RWPE2 (cell line): ENCODE measurements at regions not wholly inside any gene's neighbourhood (a gene's known extent, or its start where the extent isn't known, plus 50 kb on each side); places are given as distances from the start of the nearest gene placed in this dataset.

Experiments
- ATAC-seq: fragments of 200-7000 bp; cut with Tn5 transposase; 3 replicates; pipeline ENCODE4 v1.9.1; 2021; ENCODE audit warnings: low read depth
- DNase-seq: peaks from one replicate; pipeline ENCODE4 v3.0.0-alpha.2; 2020; ENCODE audit warnings: low spot score
- H3K27ac ChIP-seq: fragments of 450-650 bp; 2 replicates; pipeline ENCODE4 v1.5.1; 2017; ENCODE audit warnings: mild to moderate bottlenecking; ENCODE audit not compliant: poor library complexity, severe bottlenecking
- H3K27me3 ChIP-seq: fragments of 250-450 bp; sonication (Bioruptor Pico); 2 replicates; pipeline ENCODE4 v1.5.1; 2021; ENCODE audit warnings: mild to moderate bottlenecking, moderate library complexity; ENCODE audit not compliant: insufficient read depth, poor library complexity, severe bottlenecking
- H3K36me3 ChIP-seq: fragments of 250-450 bp; sonication (Bioruptor Pico); 2 replicates; pipeline ENCODE4 v1.5.1; 2020; ENCODE audit warnings: low read depth, mild to moderate bottlenecking, moderate library complexity
- H3K4me1 ChIP-seq: fragments of 250-450 bp; sonication (Bioruptor Pico); 2 replicates; pipeline ENCODE4 v1.5.1; 2021; ENCODE audit warnings: mild to moderate bottlenecking, moderate library complexity; ENCODE audit not compliant: insufficient read depth, poor library complexity, severe bottlenecking
- H3K4me3 ChIP-seq: fragments of 250-450 bp; sonication (Bioruptor Pico); 2 replicates; pipeline ENCODE4 v1.5.1; 2021; ENCODE audit warnings: mild to moderate bottlenecking, moderate library complexity; ENCODE audit not compliant: severe bottlenecking
- H3K9me3 ChIP-seq: fragments of 250-450 bp; sonication (Bioruptor Pico); 2 replicates; pipeline ENCODE4 v1.5.1; 2021; ENCODE audit warnings: mild to moderate bottlenecking, moderate library complexity; ENCODE audit not compliant: severe bottlenecking
- TF ChIP-seq, protein P1 (sequence below): fragments of 450-650 bp; IDR thresholded peaks from one replicate; pipeline ENCODE4 v1.5.1; 2017; ENCODE audit warnings: mild to moderate bottlenecking, moderate library complexity; ENCODE audit not compliant: poor library complexity, severe bottlenecking

DNA sequence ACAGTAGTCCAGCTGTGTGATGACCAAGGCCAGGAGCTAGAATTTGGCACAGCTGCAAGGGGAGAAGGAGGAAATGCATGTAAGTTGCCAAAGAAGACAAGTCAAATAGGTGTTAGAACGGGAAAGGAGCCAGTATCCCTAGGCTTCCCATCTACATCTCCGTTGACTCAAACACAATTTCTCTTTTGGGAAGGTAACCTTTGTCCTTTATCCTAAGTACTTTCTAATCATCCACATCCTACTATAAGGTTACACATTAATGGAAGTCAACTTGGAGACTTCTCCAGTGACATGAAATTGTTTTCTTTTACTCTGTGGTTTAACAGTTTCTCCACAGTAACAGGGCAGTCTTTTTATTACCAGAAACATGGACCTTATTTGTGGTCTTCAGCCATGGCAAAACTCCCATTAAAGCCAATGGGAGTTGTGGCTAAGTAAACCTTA is 620.0 kb downstream of the ANKRD50 start:
- ATAC-seq (no peak), DNase-seq (no peak)
- Histone ChIP-seq H3K27me3 (no peaks in the 10 kb centered on the region), H3K4me1 (no peaks in the 10 kb centered on the region), H3K4me3 (no peak overlapping the region), H3K9me3 (no peaks in the 10 kb centered on the region), H3K36me3 (no peaks in the 10 kb centered on the region), H3K27ac (no peak overlapping the region)
- TF ChIP-seq, protein P1, sequence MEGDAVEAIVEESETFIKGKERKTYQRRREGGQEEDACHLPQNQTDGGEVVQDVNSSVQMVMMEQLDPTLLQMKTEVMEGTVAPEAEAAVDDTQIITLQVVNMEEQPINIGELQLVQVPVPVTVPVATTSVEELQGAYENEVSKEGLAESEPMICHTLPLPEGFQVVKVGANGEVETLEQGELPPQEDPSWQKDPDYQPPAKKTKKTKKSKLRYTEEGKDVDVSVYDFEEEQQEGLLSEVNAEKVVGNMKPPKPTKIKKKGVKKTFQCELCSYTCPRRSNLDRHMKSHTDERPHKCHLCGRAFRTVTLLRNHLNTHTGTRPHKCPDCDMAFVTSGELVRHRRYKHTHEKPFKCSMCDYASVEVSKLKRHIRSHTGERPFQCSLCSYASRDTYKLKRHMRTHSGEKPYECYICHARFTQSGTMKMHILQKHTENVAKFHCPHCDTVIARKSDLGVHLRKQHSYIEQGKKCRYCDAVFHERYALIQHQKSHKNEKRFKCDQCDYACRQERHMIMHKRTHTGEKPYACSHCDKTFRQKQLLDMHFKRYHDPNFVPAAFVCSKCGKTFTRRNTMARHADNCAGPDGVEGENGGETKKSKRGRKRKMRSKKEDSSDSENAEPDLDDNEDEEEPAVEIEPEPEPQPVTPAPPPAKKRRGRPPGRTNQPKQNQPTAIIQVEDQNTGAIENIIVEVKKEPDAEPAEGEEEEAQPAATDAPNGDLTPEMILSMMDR: no peak

- Histone ChIP-seq H3K4me1 (no peaks in the 10 kb centered on the region), H3K9me3 (no peaks in the 10 kb centered on the region), H3K36me3 (no peaks in the 10 kb centered on the region), H3K4me3 (no peak overlapping the region), H3K27me3 (no peaks in the 10 kb centered on the region), H3K27ac (no peak overlapping the region)
- TF ChIP-seq, protein P1: no peak
- ATAC-seq (no peak), DNase-seq (no peak)
Measured at GRCh38 chr4:124095621-124096020, 616.9 kb downstream of the ANKRD50 start.

DNA sequence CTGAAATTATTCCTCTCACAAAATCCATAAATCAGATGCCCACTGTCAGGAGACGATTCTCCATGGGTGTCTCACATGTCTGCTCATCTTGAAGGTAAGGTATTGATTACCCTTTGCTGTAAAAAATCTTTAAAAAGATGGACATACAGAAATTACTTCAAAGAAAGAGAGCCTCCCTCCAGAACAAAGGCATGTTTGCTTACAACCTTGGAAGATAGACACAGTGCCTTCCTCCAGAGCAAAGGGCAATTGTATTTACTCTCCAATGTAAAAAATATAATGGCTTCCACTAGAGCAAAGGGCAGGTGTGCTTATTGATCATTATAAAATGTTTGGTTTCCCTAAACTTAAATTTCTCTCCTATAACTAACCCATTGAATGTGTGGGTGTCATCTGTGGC is 616.2 kb downstream of the ANKRD50 start:
- TF ChIP-seq, protein P1: no peak
- Histone ChIP-seq H3K4me3 (no peak overlapping the region), H3K27me3 (no peaks in the 10 kb centered on the region), H3K27ac (no peak overlapping the region), H3K36me3 (no peaks in the 10 kb centered on the region), H3K4me1 (no peaks in the 10 kb centered on the region), H3K9me3 (no peaks in the 10 kb centered on the region)
- no peak for DNase-seq
- ATAC-seq: no peak

DNA sequence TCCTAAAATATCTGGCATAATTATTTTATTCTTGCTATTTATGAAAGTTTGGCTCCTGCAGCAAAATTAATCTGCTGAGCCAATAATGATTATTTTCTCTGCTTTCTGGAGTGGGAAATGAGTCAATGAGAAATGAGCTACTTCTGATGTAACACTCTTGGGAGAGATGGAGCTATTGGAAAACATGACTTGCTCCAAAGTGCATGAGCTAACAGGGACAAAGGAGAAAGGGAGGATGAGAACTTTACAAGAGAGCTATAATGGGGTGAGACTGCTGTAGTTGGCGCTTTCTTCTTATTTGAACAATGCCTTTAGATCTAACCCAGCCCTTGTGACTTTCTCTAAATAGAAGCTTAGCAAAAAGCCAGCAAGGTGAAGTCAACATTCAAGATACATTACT is 615.1 kb downstream of the ANKRD50 start:
- DNase-seq (no peak), ATAC-seq (no peak)
- Histone ChIP-seq H3K4me1 (no peaks in the 10 kb centered on the region), H3K27me3 (no peaks in the 10 kb centered on the region), H3K9me3 (no peaks in the 10 kb centered on the region), H3K4me3 (no peak overlapping the region), H3K27ac (no peak overlapping the region), H3K36me3 (no peaks in the 10 kb centered on the region)
- TF ChIP-seq, protein P1: no peak

DNA sequence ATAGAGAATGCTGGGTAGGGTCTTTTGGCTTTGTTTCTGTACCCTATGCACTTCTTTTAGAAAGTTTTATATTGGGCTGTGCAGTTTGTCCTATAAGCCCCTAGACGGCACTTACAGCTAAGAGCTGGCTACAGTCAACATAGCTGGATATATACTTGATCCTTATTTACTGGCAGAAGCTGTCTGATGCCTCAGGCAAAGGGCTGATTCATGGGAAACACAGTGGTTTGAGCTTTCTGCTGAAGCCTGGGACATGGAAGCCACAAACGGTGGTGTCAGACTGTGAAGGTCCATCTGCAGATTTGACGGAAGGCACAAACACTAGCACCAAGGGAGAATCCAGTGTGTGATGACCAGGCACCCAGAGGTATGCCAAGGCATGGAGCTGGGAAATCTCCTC is 608.4 kb downstream of the ANKRD50 start:
- Histone ChIP-seq H3K27me3 (no peaks in the 10 kb centered on the region), H3K4me3 (no peak overlapping the region), H3K27ac (no peak overlapping the region)

More for the DNA sequence above, 608.4 kb downstream of the ANKRD50 start:
- no peak for ATAC-seq
- Histone ChIP-seq H3K36me3 (no peaks in the 10 kb centered on the region), H3K9me3 (no peaks in the 10 kb centered on the region), H3K4me1 (peaks cover 6% of the 10 kb centered on the region)
- TF ChIP-seq, protein P1: no peak
- DNase-seq: no peak
